ENCODE measurements at regions not wholly inside any gene's neighbourhood (a gene's known extent, or its start where the extent isn't known, plus 50 kb on each side); places are given as distances from the start of the nearest gene placed in this dataset.

DNA sequence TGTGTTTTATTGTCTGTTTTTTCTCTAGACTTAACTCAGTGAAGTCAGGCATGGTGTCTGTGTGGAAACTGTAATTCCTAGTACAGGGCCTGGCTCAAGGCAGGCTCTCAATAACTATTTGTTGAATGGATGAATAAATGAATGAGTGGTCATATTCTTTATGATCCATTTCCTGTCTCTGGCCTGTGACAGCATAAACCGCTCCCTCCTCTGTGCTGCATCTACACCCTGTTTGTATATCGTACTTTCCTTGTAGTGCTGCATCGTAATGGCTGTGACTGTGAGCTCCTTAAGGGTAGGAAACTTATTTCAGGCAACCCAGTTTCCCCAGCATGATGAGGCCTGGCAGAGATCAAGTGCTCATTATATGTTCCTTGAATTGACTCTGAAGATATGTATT, 337.5 kb upstream of the USP24 start:
- TF ChIP-seq, protein P1, sequence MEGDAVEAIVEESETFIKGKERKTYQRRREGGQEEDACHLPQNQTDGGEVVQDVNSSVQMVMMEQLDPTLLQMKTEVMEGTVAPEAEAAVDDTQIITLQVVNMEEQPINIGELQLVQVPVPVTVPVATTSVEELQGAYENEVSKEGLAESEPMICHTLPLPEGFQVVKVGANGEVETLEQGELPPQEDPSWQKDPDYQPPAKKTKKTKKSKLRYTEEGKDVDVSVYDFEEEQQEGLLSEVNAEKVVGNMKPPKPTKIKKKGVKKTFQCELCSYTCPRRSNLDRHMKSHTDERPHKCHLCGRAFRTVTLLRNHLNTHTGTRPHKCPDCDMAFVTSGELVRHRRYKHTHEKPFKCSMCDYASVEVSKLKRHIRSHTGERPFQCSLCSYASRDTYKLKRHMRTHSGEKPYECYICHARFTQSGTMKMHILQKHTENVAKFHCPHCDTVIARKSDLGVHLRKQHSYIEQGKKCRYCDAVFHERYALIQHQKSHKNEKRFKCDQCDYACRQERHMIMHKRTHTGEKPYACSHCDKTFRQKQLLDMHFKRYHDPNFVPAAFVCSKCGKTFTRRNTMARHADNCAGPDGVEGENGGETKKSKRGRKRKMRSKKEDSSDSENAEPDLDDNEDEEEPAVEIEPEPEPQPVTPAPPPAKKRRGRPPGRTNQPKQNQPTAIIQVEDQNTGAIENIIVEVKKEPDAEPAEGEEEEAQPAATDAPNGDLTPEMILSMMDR (IDR thresholded peaks at IDR 0.05): no peak
- no peak for TF ChIP-seq ZFX (IDR thresholded peaks at IDR 0.05; ENCODE audit: borderline replicate concordance)

Data from 22Rv1 (cell line).